ENCODE measurements at regions not wholly inside any gene's neighbourhood (a gene's known extent, or its start where the extent isn't known, plus 50 kb on each side); places are given as distances from the start of the nearest gene placed in this dataset.

DNA sequence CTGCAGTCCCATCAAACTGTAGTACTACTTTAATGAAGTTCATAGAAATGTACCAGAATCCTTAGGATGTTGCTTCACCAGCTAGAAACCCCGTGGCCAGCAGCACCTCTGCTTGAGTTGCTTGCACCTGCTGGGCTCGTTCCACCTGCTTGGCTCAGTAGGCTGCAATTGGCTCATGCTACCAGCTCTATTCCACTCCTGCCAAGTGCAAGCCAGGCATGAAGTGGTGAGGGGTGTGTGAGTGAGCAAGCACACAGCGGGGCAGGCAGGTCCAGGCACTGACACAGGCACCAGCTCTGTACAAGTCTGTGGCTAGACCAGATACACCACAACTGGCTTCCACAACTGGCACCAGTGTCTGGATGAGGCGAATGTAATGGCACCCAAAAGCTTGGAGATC lies 209.9 kb downstream of the AMY1C start:
- TF ChIP-seq, protein P1, sequence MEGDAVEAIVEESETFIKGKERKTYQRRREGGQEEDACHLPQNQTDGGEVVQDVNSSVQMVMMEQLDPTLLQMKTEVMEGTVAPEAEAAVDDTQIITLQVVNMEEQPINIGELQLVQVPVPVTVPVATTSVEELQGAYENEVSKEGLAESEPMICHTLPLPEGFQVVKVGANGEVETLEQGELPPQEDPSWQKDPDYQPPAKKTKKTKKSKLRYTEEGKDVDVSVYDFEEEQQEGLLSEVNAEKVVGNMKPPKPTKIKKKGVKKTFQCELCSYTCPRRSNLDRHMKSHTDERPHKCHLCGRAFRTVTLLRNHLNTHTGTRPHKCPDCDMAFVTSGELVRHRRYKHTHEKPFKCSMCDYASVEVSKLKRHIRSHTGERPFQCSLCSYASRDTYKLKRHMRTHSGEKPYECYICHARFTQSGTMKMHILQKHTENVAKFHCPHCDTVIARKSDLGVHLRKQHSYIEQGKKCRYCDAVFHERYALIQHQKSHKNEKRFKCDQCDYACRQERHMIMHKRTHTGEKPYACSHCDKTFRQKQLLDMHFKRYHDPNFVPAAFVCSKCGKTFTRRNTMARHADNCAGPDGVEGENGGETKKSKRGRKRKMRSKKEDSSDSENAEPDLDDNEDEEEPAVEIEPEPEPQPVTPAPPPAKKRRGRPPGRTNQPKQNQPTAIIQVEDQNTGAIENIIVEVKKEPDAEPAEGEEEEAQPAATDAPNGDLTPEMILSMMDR (IDR thresholded peaks at IDR 0.05; ENCODE audit: borderline replicate concordance, extremely low read depth, low read length, poor library complexity, severe bottlenecking), result no peak
- TF ChIP-seq EZH2 (IDR thresholded peaks at IDR 0.05; ENCODE audit: borderline replicate concordance, low read depth, low read length, severe bottlenecking), result no peak
